ENCODE measurements at regions not wholly inside any gene's neighbourhood (a gene's known extent, or its start where the extent isn't known, plus 50 kb on each side); places are given as distances from the start of the nearest gene placed in this dataset.
"Not testable (repeated sequence)": the region's sequence is repeated elsewhere in the genome, so short reads cannot be mapped to it uniquely, and the experiment has no call there.

DNA sequence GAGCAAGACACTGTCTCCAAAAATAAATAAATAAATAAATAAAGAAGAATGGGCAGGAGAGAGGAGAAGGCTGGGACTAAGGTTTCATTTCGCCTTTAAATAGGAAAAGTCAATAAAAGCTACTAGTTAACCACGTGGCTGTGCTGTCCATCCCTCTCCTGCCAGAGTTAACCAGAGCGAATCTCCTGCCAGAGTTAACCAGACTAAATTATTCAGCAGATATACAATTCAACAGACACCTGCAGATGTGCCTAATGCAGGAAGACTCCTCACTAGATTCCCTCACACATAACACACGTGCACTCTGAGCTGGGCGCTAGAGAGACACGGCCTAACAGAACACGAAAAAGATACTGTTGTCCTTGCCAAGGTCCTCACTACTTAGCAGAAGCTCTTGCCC lies 156.1 kb downstream of the IGLL1 start:
- Histone ChIP-seq H3K4me1 (ENCODE audit: low read length) (no peaks in the 10 kb centered on the region), H3K79me2 (ENCODE audit: low read length) (no peaks in the 10 kb centered on the region), H3K36me3 (replicated peaks; ENCODE audit: insufficient read depth, low read length) (no peaks in the 10 kb centered on the region), H3K9me3 (replicated peaks; ENCODE audit: insufficient read depth, low read length) (no peaks in the 10 kb centered on the region), H2AFZ (ENCODE audit: low read length) (no peak overlapping the region), H3K4me3 (ENCODE audit: low read length) (no peak overlapping the region), H3K9ac (ENCODE audit: low read length) (no peak overlapping the region), H3F3A (ENCODE audit: insufficient read depth, low read length) (no peaks in the 10 kb centered on the region), H3K9me2 (replicated peaks; ENCODE audit: insufficient read depth, low read length) (no peaks in the 10 kb centered on the region), H3K27ac (ENCODE audit: low read length) (no peak overlapping the region), H4K20me1 (ENCODE audit: insufficient read depth, low read length) (no peaks in the 10 kb centered on the region), H3K27me3 (replicated peaks; ENCODE audit: insufficient read depth, low read length) (peaks cover under 1% of the 10 kb centered on the region; the same call in 1 of the 2 replicates), H3K4me2 (ENCODE audit: low read depth, low read length) (no peak overlapping the region)
- TF ChIP-seq EZH2phosphoT487 (IDR thresholded peaks at IDR 0.05; ENCODE audit: low read length) = no peak
- TF ChIP-seq, protein P1, sequence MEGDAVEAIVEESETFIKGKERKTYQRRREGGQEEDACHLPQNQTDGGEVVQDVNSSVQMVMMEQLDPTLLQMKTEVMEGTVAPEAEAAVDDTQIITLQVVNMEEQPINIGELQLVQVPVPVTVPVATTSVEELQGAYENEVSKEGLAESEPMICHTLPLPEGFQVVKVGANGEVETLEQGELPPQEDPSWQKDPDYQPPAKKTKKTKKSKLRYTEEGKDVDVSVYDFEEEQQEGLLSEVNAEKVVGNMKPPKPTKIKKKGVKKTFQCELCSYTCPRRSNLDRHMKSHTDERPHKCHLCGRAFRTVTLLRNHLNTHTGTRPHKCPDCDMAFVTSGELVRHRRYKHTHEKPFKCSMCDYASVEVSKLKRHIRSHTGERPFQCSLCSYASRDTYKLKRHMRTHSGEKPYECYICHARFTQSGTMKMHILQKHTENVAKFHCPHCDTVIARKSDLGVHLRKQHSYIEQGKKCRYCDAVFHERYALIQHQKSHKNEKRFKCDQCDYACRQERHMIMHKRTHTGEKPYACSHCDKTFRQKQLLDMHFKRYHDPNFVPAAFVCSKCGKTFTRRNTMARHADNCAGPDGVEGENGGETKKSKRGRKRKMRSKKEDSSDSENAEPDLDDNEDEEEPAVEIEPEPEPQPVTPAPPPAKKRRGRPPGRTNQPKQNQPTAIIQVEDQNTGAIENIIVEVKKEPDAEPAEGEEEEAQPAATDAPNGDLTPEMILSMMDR (IDR thresholded peaks at IDR 0.05; ENCODE audit: low read length) = no peak
- no peak for DNase-seq

DNA sequence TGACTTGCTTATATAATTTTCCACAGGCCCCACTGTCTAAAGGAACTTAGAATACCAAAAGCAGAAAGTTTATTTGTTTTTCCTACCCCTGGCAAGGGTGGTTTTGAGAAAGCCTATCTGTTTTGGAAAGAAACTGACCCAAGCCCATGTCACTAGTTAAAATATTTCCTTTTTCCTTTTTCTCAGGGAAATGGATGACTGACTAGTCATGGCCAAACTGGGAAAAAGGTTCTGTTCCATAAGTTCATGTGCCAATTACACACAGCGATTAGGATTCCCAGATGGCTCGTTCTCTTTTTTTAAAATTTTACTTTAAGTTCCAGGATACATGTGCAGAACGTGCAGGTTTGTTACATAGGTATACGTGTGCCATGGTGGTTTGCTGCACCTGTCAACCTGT lies 157.8 kb downstream of the IGLL1 start:
- H3K9ac ChIP-seq (ENCODE audit: low read length); DNase-seq; H3K9me3 ChIP-seq (replicated peaks; ENCODE audit: insufficient read depth, low read length); H3K36me3 ChIP-seq (replicated peaks; ENCODE audit: insufficient read depth, low read length); H3K27ac ChIP-seq (ENCODE audit: low read length); H3F3A ChIP-seq (ENCODE audit: insufficient read depth, low read length); H3K4me1 ChIP-seq (ENCODE audit: low read length); H3K79me2 ChIP-seq (ENCODE audit: low read length); H3K4me2 ChIP-seq (ENCODE audit: low read depth, low read length); H3K4me3 ChIP-seq (ENCODE audit: low read length); H2AFZ ChIP-seq (ENCODE audit: low read length); H3K9me2 ChIP-seq (replicated peaks; ENCODE audit: insufficient read depth, low read length); H4K20me1 ChIP-seq (ENCODE audit: insufficient read depth, low read length): not testable (repeated sequence)
- H3K27me3 ChIP-seq (replicated peaks; ENCODE audit: insufficient read depth, low read length) = peaks cover 13% of the 10 kb centered on the region

DNA sequence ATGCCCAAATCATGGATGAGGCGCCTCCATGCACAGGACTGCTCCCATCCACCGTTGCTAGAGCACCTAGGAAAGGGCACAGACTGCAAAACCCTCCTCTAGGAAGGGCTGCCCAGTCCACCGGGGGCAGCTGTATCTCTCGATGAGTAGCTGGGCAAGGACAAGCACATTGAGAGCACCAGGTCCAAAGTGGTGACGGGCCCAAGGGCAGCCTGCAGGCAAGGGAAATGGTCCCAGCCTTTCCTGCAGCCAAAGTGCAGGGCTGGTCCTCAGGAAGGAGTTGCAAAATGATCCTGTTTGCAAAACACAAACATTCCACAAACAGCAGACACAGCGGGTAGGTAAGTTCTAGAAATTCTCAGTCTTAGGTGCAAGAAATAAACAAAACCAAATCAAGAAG lies 158.8 kb downstream of the IGLL1 start:
- DNase-seq; H3F3A ChIP-seq (ENCODE audit: insufficient read depth, low read length); H2AFZ ChIP-seq (ENCODE audit: low read length); H3K79me2 ChIP-seq (ENCODE audit: low read length); H3K27ac ChIP-seq (ENCODE audit: low read length); H3K9me2 ChIP-seq (replicated peaks; ENCODE audit: insufficient read depth, low read length); H3K36me3 ChIP-seq (replicated peaks; ENCODE audit: insufficient read depth, low read length); H3K9me3 ChIP-seq (replicated peaks; ENCODE audit: insufficient read depth, low read length); H3K4me2 ChIP-seq (ENCODE audit: low read depth, low read length); H3K4me1 ChIP-seq (ENCODE audit: low read length); H3K9ac ChIP-seq (ENCODE audit: low read length); H3K4me3 ChIP-seq (ENCODE audit: low read length); H4K20me1 ChIP-seq (ENCODE audit: insufficient read depth, low read length): not testable (repeated sequence)
- H3K27me3 ChIP-seq (replicated peaks; ENCODE audit: insufficient read depth, low read length) = peaks cover 13% of the 10 kb centered on the region

DNA sequence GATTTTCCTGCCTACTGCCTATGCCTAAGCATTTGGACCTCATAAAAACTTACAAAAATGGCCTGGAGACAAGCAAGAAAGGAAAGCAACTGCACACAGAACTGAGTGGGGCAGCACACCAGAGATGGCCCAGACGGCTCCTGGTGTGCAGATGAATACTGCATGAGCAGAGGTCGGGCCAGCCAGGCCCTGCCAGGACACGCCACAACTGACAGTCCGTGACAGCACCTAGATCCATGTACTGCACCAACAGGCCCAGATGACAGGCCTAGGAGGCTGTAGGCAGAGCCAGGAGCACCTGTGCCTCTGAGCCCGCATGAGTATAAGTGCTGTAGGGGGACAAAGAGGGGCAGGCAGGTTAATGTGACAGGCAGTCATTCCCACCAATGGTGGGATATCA lies 160.2 kb downstream of the IGLL1 start:
- Histone ChIP-seq H3K9me3 (replicated peaks; ENCODE audit: insufficient read depth, low read length) (no peaks in the 10 kb centered on the region), H4K20me1 (ENCODE audit: insufficient read depth, low read length) (no peaks in the 10 kb centered on the region), H3K79me2 (ENCODE audit: low read length) (no peaks in the 10 kb centered on the region), H2AFZ (ENCODE audit: low read length) (no peak overlapping the region), H3K27me3 (replicated peaks; ENCODE audit: insufficient read depth, low read length) (peaks cover 16% of the 10 kb centered on the region), H3F3A (ENCODE audit: insufficient read depth, low read length) (no peaks in the 10 kb centered on the region), H3K4me2 (ENCODE audit: low read depth, low read length) (no peak overlapping the region), H3K36me3 (replicated peaks; ENCODE audit: insufficient read depth, low read length) (no peaks in the 10 kb centered on the region), H3K4me1 (ENCODE audit: low read length) (no peaks in the 10 kb centered on the region), H3K4me3 (ENCODE audit: low read length) (no peak overlapping the region), H3K9me2 (replicated peaks; ENCODE audit: insufficient read depth, low read length) (no peaks in the 10 kb centered on the region), H3K27ac (ENCODE audit: low read length) (no peak overlapping the region), H3K9ac (ENCODE audit: low read length) (no peak overlapping the region)
- no peak for DNase-seq
- TF ChIP-seq EZH2phosphoT487 (IDR thresholded peaks at IDR 0.05; ENCODE audit: low read length) = no peak
- TF ChIP-seq, protein P1 (IDR thresholded peaks at IDR 0.05; ENCODE audit: low read length) = no peak
- TF ChIP-seq EZH2 (optimal IDR thresholded peaks at IDR 0.05; ENCODE audit: low read depth, low read length) = no peak
